ENCODE measurements at regions not wholly inside any gene's neighbourhood (a gene's known extent, or its start where the extent isn't known, plus 50 kb on each side); places are given as distances from the start of the nearest gene placed in this dataset.

DNA sequence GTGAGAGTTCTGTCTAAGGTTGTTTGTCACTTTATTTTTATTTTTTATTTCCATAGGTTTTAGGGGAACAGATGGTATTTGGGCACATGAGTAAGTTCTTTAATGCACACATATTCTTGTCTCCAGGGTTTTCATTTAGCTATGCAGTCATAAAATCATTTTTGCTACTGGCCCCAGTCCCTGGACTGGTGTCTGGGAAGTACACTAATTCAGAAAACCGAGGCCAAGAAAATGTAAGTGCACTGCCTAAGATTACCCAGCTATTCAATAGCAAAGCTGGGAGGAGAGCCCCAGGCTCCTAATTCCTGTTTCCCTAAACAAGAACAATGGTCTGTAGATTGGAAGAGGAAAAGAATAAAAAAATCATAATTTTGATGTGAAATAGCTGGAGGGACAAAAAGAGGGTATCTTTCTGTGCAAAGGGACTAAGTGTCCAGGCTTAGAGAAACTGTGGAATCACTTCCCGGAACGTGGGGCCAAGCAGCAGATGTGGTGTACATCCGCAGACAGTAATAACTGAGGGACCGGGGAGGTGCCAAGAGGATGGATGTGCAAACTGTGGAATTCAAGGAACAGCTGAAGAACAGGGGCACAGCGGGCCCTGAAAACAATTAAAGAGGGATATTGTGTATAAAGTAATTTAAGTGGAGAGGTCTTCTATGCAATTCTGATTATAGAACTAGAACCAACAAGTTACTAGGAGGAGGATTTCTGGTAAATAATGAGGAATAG is 236.3 kb downstream of the ACKR3 start:
- DNase-seq = no peak

DNA sequence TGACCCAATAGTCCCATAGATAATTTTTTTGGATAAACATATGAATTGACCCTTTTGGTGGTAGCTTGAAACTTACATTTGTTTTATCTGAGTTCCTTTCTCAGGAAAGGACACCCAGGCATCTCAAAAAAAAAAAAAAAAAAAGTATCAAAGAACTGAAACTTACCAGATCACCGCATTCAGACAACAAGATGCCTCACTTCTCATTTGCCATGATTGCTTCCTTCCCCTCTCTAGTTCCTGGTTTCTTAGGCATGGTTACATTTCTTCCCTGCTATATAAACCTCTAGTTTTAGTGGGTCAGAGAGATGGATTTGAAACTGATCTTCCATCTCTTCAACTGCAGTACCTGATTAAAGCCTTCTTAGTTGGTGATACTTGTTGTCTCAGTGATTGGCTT is 240.1 kb downstream of the ACKR3 start:
- no peak for DNase-seq

DNA sequence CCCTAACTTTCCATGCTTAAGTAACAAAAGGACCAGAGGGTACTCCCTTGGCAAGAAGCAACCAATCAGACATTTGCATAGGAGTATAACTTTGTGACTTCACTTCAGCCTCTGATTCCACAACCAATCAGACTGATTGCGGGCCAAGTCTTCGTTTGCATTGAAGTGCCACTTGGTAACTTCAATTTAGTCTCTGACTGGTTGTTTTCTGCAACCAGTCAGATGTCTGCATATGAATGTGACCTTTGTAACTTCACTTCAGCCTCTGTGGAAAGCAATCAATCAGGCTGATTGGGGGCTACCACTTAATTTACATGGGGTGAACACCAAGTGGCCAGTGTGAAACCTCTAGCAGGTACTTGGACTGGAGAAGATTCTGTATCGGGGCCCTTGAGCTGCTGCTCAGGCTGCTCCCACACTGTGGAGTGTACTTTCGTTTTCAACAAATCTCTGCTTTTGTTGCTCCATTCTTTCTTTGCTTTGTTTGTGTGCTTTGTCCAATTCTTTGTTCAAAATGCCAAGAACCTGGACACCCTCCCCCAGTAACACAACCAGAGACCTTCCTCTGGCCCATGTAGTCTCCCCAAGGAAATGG is 241.5 kb downstream of the ACKR3 start:
- DNase-seq = no peak

DNA sequence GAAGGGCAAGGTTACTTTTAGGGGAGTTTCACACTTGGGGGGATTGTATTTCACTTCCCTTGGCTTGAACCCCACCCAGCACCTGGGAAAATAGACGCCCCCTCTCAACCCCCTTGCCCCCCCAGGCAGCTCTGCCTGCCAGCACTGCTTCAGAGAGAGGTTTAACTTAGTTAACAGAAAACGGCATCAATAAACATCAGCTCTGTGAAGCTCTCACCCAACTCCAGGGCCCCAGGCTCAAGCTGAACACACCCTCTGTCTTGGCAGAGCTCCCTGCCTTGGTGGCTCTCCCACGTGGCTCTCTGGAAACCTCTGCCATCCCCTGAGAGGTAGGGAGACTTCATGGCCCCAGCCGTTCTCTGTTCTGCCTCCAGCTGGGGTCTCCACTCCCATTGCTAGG is 244.1 kb downstream of the ACKR3 start:
- no peak for DNase-seq

DNA sequence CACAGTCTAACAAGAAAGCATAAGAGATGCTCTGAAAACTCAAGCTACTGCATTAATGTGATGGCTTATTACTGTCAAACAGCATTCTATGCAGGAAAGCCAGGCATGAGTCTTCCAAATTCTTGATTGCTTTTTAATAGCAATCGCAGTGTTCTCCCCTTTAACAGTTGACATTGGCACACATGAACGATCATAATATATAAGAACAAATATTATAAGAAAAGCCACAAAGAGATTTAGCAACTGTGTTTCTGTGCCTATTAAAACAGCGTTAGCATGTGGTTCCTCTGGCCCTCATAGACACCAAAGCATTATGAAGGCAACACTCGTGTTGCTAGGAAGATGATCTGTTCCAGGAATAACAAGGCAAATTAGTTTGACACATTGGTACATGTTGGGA is 245.0 kb downstream of the ACKR3 start:
- no peak for DNase-seq

DNA sequence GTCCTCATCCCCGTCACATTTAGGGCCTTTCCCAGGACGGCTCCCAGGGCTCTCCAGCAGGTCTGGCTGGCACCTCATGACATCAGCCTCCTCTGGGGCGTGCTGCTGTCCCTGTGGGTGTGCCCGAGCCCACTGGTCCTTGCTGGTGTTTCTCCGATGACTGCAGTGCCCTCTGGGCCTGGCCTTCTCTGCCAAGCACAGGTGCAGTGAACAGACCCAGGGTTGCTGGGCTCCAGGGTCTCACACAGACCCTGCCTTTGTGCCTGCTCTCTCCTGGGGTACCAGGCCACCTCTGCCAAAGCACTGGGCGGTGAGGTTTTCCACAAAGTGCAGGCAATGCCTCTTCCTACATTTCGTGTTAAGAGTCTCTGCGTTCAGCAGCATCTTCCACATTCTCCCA is 246.1 kb downstream of the ACKR3 start:
- DNase-seq = no peak

DNA sequence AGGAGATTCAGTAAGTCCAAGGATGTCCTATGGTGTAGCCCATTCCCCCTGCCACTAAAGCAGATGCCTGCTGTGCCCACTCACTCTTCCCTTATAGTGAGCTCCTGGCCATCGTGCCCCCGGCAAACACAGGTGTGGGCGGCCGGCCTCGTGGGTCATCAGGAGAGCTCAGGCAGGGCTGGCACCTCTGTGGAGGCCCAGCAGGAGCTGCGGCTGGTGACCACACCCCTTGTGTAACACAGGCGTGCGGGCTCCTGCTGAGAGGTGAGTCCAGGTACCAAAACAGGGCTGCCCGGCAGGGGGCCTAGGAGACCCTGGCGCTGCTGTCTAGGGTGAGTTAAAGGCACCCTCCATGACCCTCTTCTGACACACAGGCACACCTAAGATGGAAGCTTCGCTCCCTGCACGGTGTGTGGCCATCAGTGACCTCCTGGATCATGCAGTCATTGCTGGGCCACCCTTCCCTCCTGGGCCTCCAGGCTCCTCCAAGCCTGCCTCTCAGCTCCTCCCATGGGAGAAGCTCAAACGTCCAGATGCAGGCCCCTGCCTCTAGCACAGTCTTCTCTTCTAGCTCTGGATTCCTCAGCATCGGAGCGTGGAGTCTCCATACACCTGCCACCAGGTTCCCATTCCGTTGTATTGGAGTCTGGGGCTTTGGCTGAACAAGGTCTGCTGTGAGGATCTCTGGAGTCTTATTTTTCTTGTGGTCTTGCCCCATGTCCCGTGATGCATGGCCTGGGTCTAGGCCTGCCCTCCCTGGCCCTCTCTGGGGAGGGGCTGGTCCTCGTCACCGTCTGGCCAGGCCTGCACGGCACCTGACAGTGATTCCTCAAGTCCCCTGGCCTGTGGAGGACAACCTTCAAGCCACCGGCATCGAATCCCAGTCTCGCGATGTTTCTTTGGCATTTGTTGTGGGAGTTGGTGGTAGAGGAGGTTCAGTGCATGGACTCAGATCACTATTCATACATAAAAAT is 246.9 kb downstream of the ACKR3 start:
- no peak for DNase-seq

DNA sequence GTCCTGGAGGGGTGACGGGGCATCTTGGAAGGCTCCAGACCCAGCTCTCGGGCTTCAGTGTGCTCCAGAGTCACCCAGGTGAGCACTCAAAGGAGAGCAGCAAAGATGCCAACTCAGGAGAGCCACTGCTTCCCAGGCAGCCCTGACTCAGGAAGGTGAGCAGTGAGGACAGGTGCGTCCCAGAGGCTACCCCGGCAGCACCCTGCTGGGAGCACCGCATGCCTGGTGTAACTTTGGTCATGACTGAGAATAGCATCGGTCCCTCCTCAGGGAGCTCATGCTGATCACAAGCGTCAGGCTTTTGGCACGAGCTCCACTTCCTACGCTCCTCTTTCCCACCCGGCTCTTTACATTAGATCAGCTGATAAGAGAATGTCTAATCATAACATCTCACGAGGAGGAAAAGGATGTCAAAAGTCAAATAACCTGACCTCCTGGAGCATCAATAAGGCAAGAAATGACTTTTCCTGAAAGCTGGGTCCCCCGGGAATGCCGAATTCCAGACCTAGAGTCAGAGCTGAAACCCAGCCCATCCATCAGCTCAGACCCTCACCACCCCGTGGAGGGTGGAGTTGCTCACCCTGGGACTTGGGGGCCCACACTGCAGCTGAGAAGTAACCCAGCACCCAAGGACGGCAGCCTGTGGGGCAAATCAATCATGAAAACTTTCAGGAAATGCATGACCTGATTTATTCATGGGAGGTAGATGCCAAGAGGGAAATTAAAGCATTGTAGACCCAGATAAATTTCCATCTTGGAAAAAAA is 248.8 kb downstream of the ACKR3 start:
- no peak for DNase-seq

DNA sequence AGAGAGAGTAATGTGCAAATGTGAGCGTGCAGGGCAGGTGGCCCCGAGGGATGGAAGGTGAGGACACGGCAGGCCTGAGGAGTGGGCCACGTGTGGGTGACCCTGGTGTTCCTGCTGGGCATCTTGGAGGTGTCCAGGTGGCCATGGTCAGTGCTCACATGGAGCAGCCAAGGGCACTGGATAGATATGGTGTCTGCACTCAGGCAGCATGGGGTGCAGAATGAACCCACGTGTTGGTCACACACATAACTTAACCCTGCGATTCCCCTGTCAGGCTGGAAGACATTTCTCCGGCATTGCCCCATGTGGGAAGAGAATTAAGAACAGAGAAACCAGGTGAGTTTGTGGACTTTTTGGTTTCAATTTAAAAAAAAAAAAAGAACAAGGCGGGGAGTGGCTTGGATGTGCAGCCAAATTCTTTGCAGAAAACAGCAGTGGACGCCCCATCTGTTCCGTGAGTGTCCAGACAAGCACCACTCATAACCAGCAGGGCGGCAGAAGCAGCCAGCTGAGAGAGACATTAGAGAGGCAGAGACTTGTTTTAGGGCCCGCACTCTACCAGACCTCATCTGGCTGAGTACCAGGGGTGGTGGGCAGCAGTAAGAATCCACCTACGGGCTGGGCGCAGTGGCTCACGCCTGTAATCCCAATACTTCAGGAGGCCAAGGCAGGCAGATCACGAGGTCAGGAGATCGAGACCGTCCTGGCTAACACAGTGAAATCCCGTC is 249.8 kb downstream of the ACKR3 start:
- no peak for DNase-seq

DNA sequence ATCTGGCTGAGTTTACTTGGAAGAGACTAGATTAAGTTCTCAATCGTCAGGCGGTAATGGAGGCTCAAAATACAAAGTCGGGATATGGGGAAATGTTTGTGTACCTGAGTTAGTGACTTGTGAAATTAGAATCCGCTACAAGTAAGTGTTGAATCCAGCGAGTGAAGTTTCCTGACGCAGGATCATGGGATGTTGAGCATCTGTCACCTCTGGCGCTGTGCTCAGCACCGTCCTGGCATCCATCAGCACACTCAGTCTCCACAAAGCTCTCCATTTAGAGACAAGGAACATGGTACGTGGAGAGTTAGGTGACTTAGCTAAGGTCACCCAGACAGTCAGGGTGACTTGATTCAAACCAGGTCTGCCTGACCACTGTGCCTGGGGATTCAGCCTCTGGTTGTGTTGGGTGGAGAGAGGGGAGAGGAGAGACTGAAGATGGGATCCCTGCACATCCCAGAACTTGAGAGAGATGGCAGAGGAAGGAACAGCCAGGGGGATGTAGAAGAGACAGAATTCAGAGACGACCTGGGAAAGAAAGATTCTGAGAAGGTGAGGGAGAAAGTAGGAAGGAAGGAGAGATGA is 251.2 kb downstream of the ACKR3 start:
- DNase-seq = no peak

DNA sequence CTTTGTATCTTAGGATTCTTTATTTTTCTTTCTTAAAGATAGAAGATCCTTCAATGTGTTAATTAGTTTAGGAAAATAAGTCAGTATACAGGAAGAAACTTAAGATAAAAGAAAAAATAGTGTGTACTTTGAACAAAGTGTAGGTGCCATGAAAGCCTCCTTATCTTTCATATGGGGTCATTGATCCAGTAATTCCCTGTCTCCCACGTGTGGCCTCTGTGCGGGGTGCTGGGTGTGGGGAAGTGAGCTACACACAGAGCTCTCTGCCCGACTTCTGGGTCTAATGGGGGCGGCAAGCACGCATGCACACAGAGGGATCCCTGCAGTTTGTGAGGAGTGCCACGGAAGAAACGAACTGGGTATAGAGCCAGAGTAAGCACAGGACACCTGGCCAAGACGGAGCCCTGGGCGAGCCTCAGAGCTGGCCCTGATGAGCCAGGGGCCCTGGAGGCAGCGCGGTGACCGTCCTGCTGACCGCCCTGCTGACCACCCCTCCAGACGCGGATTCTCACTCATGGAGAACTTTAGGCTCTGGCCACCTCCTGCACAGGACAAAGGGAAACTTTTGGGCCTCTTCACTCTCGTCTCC is 253.5 kb downstream of the ACKR3 start:
- DNase-seq = no peak

DNA sequence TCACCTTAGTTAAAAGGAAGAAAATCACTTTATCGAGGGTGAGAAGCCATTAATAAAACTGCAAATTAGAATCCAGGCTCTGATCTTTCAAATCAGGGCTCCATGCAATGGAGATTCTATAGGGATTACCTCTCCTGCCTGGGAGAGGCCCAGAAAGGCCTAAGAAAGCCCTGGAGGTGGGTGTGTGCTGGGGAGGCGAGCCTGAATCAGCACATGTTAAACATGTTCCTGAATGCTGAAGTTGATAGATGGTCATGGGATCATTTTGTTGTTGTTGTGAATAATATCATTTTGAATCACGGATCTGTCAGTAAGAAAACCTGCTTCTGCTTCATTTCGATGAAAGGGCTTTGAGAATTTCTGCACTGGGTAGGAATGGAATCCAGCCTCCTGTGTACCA is 254.3 kb downstream of the ACKR3 start:
- no peak for DNase-seq

DNA sequence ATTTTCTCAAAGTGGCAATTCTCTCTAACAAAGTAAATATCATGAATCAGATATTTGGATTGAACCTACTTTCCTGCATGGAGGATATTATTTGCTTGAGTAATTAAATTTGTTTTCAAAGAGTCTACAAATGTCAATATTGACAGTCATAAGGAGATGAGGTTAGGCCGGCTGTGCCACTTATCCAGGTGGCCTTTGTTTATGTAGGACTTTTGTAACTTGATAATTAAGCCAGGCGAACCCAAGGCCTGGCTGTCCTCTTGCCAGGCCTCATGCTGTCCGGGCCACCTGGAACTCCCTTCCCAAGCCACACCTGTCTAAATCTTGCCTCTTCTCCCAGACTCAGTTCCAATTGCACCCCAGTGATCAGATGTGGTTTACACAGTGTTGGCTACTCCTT is 255.2 kb downstream of the ACKR3 start:
- no peak for DNase-seq

DNA sequence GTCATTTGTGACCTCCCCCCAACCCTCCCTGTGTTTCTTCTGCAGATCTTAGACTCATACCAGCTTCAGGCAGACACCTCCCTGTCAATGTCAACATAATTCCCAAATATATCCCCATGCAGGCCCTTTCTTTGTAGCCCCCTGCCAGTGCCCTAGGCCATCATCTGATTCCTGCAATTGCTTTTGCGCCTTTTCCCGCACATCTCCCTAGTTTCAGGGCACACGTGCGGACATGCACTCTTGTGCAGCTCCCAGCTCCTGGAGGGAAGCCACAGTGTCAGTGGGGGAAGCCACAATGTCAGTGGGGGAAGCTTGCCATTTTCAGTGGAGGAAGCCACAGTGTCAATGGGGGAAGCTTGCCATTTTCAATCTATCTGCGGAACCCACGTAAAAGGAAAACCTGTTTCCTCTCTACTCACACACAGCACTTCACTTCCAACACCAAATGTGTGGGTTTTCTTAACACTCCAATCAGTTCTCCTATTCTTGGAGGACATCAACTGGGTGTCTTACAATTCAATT is 256.4 kb downstream of the ACKR3 start:
- DNase-seq = no peak

DNA sequence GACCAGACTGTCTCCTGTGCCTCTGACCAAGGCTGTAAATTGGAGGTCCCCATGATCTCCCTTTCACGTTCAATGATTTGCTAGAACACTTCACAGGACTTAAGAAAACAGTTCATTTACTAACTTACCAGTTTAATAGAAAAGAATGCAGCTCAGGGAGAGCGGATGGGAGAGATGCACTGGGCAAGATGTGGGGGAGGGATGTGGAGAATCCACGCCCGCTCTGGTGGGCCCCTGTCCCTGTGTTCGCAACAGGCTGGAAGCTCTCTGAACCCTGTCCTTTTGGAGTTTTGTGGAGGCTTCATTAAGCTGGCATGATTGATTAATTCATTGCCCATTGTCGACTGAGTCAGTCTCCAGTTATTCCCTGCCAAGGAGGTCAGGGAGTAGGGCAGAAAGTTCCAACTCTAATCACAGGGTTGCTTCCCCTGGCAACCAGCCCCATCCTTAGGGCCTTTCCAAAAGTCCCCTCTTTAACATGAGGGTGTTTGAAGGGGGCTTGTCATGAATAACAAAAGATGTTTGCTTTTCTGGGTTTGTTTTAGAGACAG is 257.1 kb downstream of the ACKR3 start:
- DNase-seq = no peak

DNA sequence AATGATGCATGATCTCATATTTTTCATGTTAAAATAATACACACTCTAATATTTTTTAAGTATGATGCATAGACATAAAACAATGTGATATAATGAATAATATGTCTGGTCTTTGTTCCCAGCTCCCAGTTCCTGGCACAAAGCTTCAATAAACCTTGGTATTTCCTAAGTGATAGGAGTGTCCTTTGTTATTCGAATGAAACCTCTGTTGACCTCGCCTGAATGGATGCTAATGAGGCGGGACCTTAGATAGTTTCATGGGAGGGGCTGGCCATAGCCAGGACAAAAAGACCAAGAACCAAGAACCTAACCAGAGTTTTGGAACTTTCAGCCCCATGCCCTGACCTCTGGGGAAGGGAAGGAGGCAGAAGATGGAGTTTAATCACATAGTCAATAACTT is 257.7 kb upstream of the COPS8 start:
- DNase-seq = no peak

DNA sequence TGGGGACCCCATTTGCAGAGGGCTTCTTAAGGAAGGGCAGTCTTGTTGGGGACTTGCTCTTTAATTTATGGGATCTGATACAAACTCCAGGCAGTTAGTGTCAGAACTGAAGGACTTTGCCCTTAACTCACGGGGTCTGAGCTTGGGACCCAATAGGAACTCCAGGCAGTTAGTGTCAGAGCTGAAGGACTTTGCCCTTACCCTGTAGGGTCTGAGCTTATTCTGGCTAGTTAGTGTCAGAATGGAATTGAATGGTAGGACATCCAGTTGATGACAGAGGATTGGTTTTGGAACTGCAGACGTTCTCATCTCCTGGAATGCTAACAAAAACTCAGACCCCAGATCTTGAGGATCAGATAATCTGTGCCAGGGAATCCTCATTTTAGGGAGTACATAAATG is 256.9 kb upstream of the COPS8 start:
- no peak for DNase-seq

DNA sequence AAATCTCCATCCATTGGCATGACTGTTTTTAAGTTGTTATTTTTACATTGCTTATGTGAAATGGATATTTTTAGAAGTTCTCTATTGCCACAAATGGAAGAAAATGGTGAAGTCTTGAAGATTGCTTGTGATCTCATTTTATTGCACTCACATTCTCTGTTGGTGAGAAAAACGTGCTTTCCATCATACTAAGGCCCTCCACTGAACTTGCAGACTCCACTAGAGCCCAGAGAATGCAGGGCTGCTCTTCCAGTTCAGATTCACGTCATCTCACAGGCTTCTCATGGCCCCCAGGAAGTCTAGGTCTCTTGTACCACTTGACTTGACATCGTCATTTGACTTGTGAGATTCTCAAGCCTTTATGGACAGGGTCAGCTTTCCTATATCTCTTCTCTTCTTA is 254.8 kb upstream of the COPS8 start:
- no peak for DNase-seq

DNA sequence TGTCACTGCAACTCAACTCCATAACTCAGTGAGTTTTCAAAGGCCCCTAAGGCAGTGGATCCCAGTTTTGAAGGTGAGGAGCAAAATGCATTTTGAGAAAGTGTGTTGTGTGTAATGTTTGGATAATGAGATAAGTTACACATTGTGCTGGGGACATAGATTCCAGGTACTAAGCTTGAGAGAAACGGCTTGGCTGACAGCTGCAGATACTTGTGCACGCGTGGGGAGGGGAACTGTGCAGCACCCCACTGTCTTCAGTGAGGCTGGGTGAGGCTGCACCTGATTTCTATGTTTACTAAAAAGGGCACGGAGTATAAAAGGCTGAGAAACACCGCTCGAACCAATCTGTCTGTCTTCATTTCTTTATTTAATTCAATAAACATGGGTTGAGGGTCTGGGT is 254.0 kb upstream of the COPS8 start:
- DNase-seq = no peak

DNA sequence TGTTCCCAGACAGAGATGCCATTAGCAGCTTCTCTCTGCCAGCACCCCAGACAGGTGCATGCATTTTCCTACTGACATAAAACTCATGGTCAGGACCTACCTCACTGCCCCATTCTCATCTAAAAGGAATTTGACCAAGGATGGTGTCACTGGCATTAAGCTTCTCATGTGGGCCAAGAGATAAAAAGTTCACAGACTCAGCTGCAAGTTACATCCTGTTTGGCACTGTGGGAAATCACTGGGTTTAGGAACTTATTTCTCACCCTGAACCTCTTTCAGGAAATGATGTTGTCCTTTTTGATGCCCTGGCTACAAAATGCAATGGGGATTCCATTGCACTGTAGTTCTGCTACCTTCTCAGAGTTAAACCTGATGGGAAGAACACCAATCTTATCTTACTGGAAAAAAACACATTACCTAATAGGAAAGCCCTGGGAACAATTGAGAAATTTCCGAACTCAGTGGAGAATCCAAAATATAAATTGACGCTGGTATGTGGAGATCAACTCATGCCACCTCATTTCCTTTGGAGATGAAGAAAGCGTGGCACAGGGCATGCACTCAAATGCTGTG is 252.1 kb upstream of the COPS8 start:
- no peak for DNase-seq

DNA sequence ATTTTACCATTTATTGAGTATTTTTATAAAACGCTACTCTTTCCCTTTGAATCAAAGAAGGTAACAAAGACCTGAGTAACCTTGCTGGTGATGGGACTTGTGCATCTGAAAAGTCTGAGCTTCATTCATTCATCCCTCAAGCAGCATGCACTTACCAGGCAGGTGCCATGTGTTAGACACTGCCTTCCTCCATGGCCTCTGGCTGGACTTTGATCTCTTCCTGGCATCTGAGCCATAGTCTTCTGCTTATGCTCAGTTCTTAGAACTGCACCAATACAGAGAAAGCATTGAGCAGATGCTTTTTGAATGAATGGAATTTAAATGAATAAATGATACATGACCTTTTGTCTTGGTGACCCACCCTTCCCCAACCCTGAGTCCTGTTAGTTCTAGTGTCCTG is 251.4 kb upstream of the COPS8 start:
- no peak for DNase-seq

All from activated CD8-positive, alpha-beta memory T cell treated with anti-CD3 and anti-CD28 coated beads, Interleukin-2, amount 50 U/mL, for 4 hours (primary cell).